Suppressor macrophage treated with lipopolysaccharide for 4 hours (primary cell): ENCODE measurements at regions not wholly inside any gene's neighbourhood (a gene's known extent, or its start where the extent isn't known, plus 50 kb on each side); places are given as distances from the start of the nearest gene placed in this dataset.

Experiments
- DNase-seq: peaks from one replicate; pipeline ENCODE4 v3.0.0-alpha.2; 2020

DNA sequence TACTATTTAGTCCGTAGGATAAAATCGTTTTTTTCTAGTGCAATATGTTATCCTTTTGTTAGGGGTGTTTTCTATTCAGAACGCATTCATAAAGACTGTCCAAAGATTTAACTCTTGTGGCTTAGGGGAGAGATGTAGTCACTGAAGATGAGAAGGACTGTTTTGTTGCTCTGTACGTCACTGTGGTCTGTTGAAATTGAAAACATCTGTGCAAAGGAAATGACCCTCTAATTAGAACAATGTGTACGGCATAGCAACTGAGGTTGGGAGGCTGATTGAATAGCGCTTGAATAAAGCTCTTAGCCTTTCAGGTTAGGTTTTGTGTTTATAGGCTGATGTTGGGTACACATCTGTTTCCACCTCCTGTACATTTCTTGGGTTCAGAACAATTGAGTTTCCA, 453.4 kb upstream of the AKR1E2 start:
- DNase-seq: no peak

DNA sequence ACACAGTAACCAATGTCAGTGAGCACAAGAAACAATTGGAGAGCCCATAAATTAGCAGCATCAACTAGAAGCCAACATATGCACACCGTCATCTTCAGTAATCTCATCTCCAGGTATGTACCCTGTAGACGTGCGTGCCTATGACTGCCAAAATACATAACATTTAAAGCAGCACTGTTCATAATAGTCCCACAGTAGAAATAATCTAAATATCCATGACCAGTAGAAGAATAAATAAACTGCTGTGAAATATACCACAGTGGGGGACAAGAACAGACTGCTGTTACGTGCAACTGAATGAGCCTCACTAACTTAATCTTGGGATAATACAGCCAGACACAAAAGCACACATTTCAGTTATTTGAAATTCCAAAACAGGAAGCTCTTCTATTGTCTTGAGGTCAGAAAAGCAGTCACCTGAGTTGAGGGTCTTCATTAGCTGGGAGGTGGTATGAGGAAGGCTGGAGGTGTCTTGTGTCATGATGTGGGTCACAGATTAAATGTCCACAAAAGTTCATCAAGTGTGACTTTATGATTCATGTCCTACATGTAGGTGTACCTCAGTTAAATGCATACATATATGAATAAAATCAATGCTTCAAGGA, 454.2 kb upstream of the AKR1E2 start:
- DNase-seq: no peak

DNA sequence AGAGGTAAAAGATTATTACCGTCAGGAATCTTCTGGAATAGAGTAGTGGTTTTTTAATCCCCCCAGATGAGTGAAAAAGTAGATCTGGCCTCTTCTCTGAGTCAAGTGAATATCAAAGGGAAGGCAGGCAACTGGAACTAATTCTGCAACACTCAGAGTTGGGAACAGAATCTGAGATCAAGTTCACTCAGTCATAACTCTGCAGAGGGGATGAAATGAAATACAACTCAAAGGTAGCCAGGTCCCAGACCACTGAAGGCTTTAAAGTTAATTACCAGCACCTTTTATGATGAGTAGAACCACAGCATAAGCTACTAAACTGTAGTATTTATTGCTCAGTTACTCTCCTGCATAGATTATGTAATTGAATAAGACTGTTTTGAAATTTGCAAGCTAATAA, 455.6 kb upstream of the AKR1E2 start:
- DNase-seq: no peak

DNA sequence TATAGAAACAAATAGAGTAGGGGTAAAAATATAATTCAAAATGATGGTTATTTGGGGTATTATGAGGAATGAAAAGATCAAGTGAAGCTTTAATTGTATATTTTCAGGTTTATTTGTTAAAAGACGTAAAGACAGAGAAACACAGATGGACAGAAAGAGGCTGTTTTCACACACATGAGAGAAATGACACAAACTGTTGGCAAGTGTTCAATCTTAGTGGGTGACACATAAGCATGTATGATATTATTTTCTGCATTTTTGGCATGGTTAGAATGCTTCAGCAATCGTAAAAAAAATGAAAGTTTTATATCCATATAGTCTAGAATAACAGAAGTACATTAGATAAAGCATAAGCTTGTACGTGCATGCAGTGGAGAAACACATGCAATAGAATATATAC, 464.4 kb upstream of the AKR1E2 start:
- no peak for DNase-seq

DNA sequence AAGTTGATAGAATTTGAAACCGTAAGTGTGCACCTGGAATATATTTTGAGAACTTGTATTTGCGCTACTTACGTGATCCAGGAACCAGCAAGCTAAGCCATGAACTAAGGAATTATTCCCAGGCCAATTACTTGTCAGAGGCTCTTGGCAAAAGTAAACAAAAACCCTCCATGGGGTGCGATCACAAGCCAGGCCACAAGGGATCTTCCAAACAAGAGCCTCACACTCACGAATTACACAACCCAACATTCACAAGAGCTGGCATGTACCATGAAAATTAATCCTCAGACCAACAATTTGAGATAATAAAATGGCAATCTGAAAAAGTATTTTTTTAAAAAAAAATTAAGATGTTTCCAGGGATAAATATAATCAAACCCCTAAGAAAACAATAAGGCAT, 467.0 kb upstream of the AKR1E2 start:
- DNase-seq: no peak

DNA sequence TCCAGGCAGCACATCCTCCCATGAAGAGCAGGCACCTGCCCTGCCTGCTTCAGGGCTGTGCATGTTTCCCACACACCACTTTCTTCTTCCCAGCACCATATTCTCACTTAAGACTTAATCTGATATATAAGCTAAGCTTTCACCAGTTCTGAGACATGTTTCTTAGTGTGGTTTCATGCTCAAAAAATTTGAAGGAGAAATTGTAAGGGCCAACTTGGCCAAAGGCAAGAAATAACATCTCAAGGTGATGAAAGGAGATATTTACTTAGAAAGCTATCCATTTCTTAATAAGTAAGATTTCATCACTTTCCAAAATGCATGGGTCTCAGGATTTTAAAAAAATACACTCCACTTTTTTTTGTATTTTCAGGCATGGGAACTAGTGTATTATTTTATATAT, 468.1 kb upstream of the AKR1E2 start:
- no peak for DNase-seq

DNA sequence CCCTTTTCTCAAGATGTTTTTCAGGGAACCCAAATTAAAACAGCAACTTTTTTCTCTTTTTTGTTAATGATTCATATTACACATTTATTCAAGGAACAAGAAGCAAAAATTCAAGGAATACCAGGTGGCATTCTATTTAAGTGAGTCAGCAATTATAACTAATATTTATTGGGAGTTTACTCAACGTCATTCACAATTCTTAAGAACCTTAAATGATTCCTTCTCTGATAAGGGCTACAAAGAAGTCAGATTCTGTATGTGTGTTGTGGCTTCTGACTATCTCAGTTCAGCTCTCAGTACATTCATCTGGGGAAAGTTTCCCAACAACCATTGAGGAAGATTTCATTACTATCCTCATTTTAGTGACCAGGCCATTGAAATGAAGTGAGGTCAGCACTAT, 470.7 kb upstream of the AKR1E2 start:
- no peak for DNase-seq

DNA sequence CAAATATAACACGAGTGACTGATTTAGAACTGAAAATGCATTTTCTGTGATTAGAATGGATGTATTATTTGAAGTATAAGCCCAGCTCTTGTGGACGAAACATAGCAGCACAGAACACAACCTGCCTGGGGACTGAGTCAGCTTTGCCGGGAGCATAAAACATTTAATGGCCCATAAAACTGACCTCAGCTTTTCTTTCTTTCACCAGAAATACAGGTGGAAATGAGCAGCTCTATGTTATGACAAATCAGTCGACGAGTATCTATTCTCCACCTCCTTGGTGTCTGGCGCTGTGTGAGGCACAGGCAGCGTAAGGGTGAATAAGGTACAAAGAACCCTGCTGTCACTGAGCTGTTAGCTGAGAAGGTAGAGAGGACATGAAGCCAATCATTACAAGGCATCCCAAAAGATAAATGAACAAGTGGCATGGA, 471.6 kb upstream of the AKR1E2 start:
- DNase-seq: no peak

DNA sequence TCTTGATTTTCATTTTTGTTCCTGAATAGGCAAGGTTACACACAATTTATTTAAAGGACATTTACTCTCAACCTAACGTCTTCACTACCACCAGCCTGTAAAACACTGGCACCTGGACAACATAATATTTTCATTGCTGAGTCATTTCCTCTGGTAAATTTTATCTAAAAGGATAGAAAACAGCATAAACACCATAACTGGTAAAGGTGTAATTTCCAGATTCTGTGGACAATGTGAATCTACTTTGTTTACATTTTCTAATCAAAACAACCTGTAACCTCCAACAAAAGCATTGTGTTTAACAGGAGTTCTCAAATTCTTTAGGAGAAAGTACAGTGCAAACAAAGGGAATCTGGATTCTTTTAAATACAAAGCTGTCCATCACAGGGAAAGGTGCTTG, 472.0 kb upstream of the AKR1E2 start:
- no peak for DNase-seq

DNA sequence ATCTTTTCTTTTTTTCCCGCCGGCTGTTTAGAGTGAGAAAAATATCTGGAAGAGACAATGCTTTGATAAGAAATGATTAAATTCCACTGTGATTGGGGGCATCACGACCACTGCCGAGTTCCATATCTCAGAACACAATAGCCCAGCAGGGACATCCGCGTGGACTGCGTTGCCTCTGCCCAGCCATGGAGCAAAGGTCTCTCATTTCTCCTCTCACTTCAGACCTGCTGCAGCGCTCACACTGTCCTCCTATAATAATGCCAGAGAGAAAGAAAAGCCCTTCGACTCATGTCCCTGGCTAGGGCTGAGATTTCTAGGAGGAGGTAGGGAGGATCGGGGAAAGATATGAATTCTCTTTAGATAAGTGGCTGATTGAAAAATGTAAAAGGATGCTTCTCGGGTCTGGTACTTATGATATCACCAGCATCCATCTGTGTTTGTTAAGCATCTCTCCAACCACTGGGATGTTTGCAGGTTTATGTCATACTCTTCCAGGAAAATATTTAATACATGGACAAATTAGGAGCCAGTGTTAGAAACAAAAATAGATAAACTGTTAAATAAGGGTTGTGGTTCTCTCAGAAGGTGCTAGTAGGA, 472.9 kb upstream of the AKR1E2 start:
- no peak for DNase-seq

DNA sequence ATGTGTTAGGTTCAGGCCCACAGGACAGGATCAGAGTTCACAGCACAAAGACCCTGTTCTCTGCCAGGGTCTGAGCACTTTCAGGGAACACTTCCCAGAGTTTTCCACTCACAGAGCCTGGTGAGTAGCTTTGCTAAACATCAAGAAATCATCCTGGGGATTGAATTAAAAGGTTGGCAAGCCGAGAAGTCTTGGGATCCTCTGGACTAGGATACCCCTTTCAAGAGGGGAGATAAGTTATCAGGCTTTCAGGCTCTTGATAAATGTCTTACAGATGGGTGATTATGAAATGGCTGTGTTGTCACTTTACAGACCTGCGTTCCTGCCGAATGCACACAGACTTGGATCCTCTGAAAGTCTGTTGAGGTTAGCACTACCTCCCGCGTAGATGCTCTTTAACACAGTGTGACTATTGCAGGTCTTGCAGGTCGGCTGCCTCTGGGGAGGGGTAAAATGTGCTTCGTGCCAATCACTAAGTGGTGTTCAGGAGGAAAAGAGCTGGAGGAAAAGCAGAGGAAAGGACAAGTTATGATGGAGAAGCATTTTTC, 473.5 kb upstream of the AKR1E2 start:
- DNase-seq: no peak

DNA sequence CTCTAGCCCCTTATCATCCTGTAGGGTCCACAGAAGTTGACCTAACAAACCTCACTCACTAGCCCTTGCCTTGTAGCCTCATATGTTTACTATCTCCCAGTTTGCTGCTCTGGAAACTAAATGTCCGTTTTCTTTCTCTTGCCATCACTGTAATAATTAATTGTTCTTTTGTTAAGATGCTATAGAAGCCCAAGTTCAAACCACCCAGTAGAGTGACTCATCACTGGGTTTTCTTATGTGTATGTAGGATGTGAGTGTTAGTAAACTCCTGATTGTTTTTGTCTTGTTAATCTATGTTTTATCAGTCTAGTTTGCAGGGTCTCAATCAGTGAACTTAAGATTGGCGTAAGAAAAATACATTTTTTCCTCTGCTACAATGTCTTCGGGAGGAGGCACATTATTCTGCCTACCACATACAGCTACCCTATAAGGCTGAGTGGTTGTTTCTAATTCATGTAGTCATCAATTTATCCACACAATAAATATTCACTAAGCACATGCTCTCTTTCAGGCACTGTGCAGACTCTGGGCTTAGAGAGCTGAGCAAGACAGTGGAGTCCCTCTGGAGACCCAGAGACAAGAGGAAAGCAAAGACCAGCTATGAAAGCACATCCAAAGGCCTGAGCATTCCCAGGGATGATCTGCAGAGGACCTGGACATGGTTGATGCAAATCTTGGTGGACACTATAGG, 474.1 kb upstream of the AKR1E2 start:
- no peak for DNase-seq

DNA sequence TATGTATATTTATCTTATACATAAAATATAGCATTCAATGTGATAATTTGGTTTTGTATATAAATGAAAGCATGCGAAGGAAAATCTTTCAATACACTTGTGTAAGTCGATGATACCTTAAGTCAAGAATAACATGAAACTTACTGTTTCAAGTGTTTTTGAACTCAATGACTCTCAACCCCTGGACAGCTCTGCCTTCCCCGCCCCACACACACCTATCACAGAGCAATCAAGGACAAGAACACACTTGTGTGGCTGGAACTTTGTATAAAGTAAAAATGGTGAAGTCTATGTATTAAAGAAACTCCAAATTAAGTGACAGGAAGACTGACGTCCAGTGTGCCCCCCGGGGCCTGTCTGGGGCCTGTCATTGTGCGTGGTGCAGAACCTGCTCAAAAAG, 478.6 kb upstream of the AKR1E2 start:
- no peak for DNase-seq

DNA sequence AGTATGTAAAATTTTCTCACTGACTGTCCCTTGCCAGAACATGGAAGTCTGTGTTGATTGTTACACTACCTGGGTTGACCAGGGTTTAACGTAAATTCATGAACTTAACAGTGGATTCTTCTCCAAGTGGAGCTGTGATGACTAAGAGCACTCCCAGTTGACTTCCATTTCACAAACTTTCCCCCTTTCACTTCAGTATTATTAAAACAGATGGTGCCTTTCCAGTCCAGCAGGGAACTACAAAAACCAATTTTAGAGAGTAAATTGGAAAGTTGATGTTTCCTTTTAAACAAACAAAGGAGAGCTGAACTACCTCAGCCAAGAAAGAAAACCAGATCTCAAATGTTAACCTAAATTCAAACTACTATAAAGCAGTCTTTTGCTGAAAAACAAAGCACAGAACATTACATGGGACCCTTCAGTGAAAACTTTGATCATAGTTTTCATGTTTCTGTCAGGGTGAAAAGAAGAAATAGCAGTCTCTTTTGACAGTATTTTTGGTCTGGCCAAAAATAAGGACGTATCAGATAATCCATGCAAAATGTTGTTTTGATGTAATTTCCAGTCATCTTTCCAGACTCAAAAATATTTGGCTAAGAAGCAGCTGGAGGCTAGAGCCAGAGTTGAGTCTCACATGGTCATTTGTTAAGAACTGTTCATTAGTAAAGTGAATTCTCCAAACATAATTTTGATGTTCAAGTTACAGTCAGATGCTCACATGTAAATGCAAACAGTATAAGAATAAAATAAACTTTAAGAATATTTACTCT, 479.9 kb upstream of the AKR1E2 start:
- DNase-seq: peak; percentile 11

DNA sequence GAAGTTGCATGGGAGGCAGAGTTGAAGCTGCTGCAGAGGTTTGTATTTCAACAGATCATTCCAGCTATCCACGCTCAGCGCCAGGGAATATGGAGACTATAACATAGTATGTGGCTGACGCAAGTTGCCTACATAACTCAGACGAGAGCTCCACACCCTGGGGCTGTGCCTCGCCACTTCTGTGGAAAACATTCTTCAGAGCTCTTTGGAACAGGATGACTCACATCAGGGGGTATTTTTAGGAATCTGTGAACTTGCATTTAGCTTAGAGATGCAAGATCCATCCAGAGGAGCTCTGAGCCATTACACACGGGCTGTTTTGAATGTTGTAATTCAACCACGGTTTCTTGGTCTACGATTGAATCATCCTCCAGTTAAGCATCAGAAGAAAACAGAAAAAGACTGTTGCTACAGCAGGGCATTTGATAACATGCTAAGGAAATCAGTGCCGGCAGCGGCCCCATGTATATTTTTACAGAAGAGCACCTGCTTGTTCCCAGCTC, 481.5 kb upstream of the AKR1E2 start:
- peak; percentile 87 for DNase-seq

DNA sequence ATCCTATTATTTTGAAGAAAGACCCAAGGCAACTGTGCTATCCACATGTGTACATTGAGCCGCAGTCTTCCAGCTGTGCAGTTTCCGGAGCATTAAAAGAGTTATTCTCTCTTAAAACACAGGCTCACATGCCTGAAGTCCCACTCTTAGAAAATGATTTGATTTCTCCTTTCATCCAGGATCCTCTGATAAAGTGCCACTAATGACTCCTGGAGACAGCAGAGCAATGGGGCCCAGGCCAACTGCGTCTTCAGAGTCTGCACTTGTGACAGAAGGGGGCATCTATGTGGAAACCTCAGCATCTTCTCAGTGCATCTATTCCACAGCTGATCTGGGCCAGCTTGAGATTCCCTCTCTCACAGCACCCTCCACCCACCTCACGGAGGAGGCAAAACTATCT, 482.1 kb upstream of the AKR1E2 start:
- no peak for DNase-seq

DNA sequence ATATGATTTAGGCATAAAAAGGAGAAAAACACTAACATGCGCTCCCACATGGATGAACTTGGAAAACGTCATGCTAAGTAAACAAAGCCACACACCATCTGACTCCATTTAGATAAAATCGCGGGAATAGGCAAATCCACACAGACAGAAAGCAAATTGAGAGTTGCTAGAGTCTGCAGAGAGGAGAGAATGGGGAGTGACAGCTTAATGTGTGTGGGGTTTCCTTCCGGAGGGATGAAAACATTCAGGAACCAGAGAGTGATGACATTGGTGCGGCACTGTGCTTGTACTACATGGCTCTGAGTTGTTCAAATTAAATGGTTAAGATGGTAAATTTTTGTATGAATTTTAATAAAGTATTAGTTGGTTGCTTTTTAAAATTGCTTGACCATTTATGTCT, 482.9 kb upstream of the AKR1E2 start:
- no peak for DNase-seq

DNA sequence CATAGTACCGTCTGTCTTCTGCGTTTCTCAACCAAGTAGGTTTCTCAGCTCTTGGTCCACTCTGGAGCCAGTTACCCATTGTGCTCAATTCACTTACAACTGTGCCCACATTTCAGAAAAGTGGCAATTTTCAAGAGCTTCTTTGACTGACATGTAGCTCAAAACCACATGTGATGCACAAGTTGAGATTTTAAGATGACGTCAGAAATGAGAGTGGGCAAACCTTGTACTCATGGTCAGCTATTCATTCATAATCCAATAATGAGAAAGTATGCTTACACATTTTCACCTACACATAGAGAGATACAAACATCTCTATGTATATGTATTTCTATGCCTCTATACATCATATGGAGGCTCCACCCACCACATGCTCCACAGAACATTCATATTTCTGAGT, 487.2 kb upstream of the AKR1E2 start:
- DNase-seq: no peak

DNA sequence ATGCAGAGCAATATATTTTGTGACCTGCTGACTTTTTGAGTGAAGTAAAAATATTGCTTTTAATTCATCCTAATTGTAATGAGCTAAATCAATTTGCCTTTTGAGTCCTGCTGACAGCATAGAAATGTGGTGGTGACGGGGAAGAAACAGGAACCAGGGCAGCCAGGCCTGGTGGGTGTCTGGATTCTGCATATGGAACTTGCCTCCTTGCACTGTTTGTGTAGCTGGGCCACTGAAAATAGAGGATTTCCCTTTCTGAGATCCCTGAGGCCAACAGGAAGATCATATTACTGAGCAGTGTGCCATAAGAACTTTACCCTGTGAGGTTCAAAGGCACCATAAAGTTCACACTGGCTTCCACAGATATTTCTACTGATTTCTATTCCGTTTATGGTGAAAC, 488.4 kb upstream of the AKR1E2 start:
- DNase-seq: peak; percentile 45

DNA sequence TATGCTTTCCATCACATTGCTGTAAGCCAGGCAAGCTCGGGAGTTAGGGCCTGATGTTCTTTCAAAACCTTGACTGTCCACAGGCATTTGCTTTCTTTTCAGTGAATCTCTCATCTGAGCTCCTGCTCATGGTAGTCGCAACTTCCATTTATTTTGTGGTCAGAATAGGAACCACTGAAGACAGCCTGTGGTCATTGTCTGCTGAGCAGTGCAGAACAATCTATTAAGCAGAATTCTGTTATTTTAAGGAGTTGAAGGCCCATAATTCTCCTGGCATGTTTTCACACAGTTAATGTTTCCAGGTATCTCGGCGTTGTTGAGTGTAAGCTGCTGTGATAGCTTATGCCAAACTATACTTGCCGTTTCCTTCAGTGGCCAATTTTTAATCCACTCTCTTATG, 491.1 kb upstream of the AKR1E2 start:
- no peak for DNase-seq

DNA sequence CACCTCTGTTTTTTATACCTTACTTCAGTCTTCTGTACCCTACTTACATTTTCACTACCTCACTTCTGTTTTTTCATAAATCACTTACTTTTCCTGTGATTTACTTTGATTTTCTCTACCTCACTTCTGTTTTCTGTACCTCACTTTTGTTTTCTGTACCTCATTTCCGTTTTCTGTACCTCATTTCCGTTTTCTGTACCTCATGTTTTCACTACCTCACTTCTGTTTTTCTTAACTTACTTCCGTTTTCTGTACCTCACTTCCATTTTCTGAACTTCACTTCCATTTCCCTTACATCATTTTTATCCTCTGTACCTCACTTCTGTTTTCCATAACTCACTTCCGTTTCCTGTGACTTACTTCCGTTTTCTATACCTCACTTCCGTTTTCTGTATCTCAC, 492.0 kb upstream of the AKR1E2 start:
- DNase-seq: peak; percentile 17

DNA sequence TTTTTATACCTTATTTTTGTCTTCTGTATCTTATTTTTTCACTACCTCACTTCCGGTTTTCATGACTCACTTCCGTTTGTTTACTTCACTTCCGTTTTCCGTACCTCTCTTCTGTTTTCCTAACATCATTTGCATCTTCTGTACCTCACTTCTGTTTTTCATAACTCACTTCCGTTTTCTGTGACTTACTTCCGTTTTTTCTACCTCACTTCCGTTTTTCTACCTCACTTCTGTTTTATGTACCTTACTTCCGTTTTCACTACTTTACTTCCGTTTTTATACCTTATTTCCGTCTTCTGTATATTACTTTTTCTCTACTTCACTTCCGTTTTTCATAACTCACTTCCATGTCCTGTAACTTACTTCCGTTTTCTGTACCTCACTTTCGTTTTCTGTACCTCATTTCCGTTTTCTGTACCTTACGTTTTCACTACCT, 492.5 kb upstream of the AKR1E2 start:
- DNase-seq: peak; percentile 74

DNA sequence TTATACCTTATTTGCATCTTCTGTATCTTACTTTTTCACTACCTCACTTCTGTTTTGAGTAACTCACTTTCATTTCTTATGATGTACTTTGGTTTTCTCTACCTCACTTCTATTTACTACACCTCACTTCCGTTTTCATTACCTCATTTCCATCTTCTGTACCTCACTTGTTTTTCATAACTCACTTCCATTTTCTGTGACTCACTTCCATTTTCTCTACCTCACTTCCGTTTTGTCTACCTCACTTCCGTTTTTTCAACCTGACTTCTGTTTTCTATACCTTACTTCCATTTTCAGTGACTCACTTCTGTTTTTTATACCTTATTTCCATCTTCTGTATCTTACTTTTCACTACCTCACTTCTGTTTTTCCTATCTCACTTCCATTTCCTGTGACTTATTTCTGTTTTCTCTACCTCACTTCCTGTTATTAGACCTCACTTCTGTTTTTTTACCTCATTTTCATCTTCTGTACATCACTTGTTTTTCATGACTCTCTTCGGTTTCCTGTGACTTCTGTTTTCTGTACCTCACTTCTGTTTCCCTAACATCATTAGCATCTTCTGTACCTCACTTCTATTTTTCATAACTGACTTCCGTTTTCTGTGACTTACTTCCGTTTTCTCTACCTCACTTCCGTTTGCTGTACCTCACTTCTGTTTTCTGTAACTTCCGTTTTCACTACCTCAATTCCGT, 493.1 kb upstream of the AKR1E2 start:
- DNase-seq: no peak
